ENCODE measurements at regions not wholly inside any gene's neighbourhood (a gene's known extent, or its start where the extent isn't known, plus 50 kb on each side); places are given as distances from the start of the nearest gene placed in this dataset.
"Not testable (repeated sequence)": the region's sequence is repeated elsewhere in the genome, so short reads cannot be mapped to it uniquely, and the experiment has no call there.

DNA sequence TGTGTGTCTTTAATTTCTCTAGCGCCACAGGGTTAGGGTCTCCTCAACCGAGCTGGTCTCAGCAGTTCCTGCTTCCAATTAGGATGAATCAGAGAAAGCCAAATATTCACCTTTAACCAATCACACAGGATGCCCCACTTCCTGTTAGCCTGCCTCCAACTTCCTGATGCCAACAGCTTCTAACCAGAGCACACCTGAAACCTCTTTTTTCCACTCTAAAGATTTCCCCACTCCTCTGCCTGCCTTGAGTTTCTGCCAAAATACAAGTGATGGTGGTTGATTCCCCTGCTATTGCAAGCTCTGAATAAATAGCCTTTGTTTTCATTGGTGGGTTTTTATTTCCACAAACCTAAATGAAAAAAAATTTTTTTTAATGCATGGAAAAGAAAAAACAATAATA, 144.7 kb upstream of the UST start:
- DNase-seq, result no peak

DNA sequence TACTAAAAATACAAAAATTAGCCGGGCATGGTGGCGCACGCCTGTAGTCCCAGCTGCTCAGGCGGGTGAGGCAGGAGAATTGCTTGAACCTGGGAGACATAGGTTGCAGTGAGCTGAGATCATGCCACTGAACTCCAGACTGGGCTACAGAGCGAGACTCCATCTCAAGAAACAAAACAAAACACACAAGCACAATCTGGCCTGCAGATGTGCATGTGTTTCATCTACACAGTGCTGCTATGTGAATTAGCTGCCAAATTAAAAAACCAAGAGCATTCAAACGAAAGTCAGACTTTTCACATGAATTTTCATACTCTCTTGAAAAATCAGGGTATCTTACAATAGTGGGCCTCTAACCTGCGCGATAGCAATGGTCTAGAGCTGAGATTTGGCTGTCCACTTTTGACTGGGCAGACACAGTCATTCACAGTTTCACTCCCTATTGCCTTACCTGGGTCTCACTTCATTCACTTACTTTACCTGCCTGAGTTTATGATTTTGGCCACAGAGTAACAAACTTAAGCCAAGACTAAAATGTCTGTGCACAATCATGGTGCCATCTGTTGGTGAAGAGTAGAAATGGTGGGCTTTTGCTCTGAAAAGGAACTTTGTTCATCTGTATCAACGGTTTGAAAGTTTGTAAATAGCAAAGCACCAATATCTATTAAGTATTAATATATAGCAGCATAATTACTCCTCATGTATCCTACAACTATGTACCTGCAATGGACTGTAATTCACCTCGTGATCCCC, 138.5 kb upstream of the UST start:
- peak; percentile 11 for DNase-seq

DNA sequence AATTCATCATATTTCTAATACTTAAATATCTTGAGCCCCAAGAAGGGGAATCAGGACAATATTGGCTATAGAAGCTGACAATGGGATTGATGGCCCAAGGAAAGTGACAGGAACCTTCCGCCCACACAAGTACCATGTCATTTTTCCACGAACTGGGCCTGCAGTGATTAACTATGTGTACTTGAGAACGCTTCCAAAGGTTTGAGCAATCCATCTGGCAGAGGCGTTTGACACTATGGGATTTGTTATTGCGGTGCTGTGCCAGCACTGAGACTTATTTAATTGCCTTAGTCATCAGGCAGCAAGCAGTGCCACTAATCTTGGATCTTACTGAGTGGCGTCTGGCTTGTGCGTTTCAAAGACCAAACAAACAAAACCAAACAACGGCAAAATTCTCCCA, 135.6 kb upstream of the UST start:
- DNase-seq, result peak; percentile 45

DNA sequence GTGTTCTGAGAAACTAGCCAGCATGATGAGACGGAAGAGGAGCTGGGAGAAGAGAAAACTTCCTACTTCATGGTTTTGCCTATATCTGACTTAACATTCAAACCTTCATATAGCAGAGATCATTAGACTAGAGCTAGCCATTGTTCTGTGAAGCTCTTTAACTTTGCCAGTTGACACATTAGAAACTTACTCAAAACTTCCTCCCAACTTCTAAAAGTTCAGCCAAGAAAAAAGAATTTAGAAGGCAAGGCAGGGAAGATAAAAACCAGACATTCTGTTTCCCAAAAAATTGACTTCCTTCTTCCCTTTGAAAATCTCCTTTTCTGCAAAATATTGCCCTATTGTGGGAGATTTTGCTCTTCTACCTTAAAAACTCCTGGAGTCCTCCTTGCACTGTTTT, 134.8 kb upstream of the UST start:
- DNase-seq, result no peak

DNA sequence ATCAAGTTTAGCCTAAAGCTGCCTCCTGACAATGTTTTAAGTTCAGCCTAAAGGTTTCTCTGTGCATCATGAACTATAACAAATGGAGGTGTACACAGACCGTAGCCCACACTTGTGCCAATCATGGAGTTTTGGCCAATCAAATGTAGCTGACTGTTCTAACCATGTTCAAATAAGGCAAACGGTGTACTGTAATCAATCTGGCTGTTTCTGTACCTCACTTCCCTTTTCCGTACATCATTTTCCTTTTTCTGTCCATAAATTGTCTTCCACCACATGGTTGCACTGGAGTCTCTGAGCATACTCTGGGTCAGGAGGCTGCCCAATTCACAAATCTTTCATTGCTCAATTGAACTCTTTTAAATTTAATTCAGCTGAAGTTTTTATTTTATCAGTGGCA, 132.2 kb upstream of the UST start:
- DNase-seq, result no peak

DNA sequence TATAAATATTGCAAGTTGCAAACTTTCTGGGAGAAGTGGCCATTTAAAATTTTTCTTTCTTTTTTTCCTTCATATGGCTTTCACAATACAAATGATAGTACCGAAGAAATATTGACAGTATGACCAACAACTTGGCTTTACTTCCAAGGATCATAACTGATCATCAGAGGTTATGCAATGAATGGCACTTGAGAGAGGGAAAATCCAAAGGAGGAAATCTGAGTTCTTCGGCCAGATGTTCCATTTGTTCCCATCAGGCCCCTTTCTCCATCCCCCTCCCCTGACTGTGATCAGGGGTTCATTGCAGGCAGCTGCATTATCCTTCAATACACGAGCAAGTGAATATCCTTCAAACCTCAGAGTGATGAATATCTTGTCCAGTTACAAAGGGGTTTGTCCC, 130.0 kb upstream of the UST start:
- DNase-seq, result no peak

DNA sequence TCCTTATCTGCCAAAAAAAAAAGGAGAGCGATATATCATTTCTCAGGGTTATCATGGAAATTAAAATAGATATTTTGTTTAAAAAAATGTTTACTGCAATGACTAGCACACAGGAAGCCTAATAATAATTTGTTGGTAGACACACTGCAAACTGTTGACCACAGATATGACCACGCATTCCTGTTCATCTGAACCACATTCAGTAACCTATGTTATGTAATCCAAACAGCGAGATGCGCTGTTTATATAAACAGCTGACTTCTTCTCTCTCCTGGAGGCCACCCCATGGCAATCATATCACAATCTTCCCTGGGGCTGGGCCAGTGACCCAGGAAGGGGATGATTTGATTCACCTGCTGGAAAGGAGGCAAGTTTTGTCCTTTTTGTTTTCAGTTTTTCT, 129.3 kb upstream of the UST start:
- DNase-seq, result peak; percentile 20

DNA sequence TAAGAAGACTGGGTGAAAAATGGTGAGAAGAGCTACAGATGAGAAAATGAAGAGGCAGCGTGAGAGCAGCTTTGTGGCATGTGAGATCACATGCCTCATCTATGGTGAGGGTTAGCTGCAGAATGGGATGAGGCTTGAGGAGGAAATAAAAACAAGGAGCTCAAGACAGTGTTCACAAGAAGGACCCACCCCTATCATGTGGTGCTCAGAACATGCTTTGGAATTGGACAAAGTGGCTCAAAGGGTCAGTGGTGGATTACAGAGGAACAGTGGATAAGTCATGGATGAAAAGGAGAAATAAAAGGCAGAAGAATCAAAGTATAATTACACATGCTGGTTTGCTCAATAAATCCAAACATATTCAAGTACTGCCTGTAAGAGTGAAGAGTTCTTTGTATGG, 126.9 kb upstream of the UST start:
- no peak for DNase-seq

DNA sequence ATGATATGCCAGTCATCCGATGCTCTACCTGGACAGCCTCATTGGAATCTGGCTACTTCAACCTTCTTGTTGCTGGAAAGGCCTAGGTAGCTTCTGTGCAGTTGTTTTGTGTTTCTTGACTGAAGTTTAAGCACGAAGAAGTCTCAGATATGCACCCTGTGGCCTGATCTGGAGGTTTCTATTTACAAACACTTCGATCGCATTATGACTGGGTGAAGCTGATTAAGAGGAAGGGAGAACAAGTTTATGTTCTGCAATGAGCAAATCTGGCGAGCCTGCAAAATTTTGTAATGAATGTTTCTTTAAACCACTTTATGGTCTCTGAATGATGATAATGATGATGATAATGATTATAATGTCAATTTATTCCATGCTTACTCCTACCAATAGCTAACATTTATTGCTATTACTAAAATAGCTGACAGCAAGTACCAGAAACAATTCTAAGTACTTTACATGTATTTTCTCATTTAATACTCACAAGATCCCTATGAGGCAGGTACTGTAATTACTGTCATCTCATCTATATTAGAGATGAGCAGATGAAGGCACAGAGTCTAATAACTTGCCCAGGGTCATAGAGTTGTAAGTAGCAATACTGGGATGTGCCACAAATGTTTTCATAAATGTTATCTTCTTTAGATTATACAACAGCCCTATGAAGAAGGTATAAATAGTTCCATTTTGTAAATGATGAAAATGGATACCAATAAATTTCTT, 126.1 kb upstream of the UST start:
- DNase-seq, result no peak

DNA sequence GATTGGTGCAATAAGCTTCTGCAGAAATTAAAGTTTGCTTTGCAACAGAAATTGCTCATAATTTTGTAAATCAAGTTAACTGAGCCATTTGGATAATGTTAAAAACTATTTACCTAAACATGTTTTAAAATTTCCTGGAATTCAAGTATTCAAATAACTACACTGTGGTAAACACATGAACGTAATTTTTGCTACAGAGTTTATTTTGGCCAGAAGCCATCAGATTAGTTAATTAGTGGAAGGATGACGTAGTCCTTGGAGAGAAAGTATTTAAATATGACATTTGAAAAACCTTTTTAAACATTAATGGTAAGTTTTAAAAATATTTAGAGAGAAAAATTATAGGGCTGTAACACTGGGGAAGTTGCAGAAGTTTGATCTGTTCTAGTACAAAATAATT, 121.2 kb upstream of the UST start:
- no peak for DNase-seq

DNA sequence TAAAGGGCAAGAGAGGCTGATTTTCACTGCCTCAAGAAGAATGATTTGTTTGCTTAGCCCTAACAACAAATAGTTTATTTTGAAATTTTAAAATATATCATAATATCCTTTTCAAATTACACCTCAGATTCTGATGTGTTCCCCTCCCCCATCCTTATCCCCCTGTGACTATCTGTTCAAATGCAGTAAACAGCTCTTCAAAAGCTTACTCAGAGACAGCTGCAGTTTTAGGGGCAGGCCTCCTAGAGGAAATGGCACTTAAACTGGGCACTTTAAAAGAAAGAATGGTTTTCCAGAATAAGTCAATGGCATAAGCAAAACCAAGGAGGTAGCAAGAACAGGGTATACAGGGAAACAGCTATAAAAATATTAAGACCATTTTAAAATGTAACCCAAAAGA, 118.6 kb upstream of the UST start:
- DNase-seq, result no peak

DNA sequence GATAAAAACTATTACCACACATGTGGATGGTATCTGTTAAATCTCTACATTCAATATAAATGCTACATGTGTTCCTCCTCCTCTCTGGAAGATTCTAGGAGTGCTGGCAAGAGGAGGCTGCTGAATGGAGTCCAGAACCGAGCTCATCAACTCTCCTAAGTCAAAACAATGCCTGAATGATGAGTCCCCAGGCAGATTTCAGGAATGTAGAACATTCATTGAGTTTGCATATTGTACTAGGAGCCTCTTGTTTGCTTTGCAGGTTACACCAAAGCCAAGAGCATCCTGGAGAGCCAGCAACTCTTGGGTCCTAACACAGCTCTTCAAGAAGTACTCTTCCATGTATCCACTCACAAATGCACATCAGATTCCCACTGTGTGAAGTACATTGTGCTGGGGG, 117.6 kb upstream of the UST start:
- peak; percentile 27 for DNase-seq

DNA sequence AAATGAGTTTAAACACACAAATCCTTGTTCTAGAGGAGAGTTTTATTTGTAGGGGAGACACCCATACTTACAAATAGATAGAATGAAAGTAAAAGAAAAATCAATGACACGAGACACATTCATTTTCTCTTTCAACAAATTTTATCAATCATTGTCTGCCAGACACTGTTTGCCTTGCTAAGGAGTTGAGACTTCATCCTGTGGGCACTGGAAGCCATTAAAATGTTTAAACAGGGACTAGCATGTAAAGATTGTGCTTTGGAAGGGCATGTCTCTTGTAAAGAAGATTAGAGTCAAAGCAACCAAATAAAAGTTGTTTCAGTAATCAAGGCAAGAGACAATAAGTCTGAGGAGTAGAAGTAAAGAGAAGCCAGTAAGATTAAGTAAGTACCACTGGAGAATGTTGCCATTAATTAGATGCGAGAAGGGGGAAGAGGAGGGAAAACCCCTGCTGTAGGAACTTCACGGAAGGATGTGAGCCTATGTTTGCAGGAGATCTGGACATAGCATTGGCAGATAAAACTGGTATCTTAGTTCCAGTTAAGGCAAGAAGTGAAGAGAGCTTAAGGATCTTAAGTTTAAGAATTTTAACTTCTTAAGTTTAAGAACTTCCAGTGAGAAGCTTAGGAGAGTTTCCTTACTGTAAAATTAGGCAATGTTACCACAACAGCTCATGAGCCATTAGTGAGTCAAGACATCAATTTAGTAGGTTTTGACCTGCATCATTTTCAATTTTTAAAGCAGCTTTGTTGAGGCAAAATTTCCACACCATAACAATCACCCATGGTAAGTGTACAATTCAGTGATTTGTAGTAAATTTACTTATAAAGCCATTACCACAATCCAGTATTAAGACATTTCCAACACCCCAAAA, 117.0 kb upstream of the UST start:
- DNase-seq, result no peak

DNA sequence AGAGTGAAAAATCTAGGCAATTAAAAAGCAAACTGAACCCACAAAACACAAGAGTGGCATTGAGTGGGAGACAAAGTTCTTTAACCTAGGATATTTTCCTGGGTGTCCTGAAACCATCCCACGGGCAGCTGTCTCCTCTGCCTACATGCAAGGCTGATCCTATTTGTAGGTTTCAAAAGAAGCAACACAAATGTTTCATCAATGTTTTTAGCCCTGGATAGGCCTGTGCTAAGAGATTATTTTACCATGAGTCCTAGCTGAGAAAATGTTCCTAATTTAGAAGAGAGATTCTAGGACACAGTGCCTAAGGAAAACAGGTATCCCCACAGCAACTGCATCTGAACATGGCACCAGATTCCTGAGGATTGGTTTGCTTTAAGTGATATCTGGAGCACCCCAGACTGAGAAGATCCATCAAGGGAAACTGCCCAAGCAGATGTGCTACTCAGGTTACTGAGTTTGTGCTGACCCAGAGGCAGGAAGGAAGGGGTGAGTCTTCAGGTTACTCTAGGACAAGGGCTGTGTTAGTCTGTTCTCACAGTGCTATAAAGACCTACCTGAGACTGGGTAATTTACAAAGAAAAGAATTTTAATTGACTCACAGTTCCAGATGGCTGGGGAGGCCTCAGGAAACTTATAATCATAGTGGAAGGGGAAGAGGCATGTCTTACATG, 111.6 kb upstream of the UST start:
- no peak for DNase-seq

DNA sequence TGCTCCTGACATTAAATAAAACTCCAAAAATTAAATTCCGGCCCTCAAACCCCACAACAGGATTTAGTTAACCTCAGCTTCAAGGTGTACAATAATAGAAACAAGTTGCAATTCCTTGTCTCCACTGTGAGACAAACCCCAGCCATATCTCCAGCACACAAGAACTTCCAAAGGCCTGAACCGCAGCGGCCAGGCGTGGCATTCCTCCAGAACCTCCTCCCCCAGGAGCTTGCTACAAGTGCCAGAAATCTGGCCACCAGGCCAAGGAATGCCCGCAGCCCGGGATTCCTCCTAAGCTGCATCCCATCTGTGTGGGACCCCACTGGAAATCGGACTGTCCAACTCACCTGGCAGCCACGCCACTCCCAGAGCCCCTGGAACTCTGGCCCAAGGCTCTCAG, 105.0 kb upstream of the UST start:
- DNase-seq, result not testable (repeated sequence)

DNA sequence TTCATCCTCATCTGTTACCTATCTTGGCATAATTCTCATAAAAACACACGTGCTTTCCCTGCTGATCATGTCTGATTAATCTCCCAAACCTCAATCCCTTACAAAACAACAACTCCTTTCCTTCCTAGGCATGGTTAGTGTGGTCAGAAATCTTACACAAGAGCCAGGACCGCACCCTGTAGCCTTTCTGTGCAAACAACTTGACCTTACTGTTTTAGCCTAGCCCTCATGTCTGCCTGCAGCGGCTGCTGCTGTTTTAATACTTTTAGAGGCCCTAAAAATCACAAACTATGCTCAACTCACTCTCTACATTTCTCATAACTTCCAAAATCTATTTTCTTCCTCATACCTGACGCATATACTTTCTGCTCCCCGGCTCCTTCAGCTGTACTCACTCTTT, 103.6 kb upstream of the UST start:
- DNase-seq, result not testable (repeated sequence)

DNA sequence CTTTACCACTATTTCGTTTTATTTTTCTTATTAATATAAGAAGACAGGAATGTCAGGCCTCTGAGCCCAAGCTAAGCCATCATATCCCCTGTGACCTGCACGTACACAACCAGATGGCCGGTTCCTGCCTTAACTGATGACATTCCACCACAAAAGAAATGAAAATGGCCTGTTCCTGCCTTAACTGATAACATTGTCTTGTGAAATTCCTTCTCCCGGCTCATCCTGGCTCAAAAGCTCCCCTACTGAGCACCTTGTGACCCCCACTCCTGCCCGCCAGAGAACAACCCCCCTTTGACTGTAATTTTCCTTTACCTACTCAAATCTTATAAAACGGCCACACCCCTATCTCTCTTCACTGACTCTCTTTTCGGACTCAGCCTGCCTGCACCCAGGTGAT, 101.8 kb upstream of the UST start:
- not testable (repeated sequence) for DNase-seq

DNA sequence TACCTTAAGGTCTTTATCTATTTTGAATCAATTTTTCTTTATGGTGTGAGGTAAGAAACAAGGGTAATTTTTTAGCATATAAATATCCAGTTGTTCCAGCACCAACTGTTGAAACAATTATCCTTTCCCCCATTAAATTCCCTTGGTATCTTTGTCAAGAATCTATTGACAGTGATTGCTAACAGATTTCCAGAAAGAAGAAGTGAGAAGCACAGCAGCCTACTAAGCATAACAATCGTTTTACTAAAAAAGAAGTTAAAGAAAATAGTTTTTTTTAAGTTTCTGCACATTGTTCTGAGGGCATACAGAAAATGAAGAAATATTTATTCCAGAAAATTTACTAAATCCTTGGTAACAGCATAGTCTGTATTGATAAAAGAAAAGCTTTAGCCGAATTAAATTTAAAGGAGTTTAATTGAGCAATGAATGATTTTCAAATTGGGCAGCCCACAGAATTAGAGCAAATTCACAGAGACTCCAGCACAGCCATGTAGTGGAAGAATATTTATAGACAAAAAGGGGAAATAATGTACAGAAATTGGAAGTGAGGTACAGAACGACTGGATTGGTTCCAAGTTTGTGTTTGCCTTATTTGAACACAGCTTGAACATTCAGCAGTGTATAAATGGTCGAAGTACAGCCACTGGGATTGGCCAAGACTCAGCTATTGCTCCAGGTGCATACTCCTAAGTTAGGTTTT, 97.9 kb upstream of the UST start:
- no peak for DNase-seq

DNA sequence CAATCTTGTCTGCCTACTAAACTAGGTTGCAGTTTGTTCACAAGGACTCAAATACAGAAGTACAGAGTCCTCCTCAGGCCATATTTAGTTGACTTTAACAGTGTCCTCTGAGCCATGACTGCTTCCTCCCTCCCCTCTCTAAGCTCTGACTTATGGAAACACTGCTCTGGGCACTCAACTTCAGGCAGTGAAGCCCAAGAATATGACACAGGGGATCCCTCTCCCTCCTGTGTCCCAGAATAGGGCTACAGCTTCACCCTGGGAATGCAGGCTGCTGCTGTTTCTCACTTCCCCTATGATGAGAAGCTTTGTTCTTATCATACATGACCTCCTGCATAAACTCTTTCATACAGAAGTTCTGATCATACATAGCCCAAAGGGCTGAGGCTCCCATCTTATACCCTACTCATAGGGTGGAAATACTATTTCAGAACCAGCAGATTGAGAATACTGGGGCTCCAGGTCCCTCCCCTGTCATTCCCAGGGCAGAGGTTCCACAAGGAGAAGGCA, 97.3 kb upstream of the UST start:
- DNase-seq, result no peak

DNA sequence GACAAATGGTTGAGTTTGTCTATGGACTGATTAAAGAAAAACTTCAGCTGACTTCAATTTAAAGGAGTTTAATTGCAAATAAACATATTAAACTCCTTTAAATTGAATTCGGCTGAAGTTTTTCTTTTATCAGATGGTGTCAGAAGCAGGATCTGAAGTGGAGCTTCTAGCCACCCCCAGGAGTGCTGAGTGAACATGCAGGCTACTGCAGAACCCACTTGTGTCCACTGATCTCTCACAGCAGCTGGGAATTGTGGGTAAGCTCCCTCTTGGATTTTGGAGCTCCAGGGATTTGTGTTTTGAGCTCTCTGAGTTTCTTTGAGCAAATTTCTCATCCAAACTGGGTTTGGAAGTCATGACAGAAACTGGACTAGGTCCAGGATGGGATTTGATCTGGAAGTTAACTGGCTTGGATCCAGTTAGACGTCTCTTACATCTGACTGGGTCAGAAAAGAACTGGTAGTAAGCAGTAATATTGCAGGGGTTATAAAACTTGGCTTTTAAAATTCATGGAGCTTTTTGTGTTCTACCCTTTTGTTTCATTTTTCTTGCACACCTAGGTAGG, 95.8 kb upstream of the UST start:
- no peak for DNase-seq

DNA sequence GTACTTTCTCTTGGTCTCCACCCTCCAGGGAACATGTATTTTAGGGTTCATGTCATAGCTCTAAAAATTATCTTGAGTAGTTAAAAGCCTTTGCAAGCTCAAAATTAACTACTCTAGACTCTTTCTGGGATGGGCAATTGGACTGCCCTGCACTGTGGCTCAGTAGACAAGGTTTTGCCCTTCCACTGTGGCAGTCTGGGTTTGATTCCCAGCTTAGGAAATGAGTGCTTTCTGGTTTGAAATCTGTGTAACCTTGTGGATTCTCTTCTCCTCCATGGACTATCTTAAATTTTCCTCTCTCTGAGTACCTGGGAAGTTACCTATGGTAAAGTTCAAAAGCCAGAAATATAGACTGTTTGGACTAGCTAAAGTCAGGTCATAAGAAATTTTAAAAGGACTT, 94.6 kb upstream of the UST start:
- DNase-seq, result no peak

Measured in fibroblast of skin of right quadriceps (primary cell).